GM19240 (cell line): ENCODE measurements at regions not wholly inside any gene's neighbourhood (a gene's known extent, or its start where the extent isn't known, plus 50 kb on each side); places are given as distances from the start of the nearest gene placed in this dataset.

Source experiments
- DNase-seq: peaks from one replicate; pipeline ENCODE4 v3.0.0; 2011; ENCODE audit warnings: low spot score; ENCODE audit not compliant: insufficient read length

DNA sequence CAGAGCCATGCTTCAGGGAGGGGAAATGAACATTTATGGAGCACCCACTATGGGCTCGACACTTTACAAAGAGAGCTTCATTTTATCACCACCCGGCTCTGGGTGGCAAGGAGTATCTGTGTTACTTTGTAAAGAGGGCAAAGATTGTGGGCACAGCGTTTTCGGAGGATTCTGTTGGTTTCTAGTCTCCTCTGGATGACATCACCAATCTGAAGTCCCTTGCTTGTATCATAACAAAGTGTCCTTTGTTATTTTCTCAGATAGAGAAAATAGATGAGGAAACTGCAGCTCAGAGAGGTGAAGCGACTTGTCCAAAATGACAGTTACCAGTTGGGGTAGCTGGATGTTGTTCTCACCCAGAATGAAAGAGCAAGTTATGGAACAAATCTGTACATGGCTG lies 162.8 kb downstream of the GLI2 start:
- DNase-seq: no peak

DNA sequence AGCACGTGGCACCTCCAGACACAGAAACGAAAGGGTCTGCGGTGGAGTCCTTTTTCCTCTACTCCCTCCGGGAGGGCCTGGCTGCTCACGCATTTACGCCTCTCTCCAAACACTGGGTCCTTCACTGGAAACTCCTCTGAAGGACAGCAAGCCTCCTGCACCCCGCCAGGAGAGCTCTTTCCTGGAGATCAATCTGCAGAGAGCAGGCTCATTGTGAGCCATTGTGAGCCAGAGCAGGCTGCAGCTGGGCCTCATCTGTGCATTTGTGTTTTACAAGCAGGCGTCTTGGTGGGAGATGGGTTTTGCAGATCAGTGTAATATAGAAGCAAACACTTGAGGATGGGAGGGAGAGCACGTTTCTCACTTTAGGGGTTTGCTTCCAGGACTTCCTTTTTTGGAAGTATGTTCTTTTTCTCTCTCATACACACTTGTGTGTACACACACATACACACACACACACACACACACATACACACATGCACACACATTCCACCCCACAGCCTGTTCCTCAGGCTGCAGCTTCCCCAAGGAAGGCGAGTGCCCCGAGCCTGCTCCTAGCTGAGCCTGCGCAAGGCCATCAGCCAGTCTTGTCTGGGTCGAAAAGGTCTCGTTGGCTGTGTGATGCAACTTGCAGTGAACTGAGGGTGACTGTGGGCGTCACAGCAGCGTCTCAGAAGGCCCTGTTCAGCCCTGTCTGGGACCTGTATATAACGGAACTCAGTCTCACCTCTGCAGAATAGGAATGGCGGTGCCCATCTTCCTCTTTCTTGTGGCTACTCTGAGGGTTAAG lies 163.5 kb downstream of the GLI2 start:
- no peak for DNase-seq

DNA sequence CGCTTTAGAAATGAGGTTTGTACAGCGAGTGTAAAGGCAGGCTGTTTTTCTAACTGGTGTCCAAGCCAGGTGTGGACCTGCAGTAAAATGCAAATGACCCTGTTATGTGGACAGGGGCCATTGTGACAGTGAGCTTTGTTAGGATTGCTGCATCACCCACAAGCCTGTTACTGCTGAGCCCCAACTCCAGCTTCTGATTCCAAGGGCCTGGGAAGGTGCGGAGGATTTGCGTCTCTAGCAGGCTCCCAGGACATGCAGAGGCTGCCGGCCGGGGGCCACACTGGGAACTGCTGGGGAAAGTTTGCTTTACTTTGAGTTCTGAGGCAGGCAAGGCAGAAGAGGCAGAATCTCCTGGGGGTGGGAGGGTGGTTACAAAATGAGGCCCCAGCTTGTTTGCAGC lies 164.1 kb downstream of the GLI2 start:
- no peak for DNase-seq

DNA sequence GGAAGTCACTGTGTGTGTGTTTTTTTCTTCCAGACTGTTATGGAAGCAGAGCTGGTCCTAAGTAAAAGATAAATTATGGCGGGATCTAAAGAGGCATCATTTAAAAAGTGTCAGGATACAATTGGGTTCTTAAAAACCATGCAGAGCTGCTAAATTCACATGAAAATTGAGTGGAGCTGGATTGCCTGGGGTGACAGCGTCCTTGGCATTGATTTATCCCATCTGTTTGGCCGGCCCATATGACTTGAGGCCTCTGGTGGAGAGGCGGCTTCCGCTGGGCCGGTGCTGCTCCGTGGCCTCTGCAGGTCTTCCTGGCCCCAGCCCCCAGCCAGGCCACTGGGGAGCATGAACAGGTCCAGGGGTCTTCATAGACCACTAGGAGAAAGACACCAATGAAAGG lies 165.5 kb downstream of the GLI2 start:
- no peak for DNase-seq

DNA sequence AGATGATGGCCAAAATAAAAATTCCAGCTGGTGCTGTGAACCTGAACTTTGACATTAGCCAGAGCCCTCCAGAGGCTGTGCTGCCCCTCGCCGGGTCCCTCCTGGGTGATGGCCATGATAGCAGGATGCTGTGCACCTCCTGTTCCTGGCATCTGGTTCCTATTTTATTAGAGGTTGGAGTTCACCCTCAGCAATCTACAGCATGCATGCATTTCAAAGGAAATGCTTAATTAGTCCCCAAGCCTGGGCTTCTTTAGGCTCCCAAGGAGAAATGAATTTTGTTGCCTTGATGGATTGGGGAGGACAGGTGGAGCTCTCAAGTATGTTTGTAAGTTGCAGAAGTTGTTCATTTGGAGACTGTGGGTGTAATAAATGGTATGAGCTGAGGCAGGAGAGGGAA lies 166.9 kb downstream of the GLI2 start:
- no peak for DNase-seq

DNA sequence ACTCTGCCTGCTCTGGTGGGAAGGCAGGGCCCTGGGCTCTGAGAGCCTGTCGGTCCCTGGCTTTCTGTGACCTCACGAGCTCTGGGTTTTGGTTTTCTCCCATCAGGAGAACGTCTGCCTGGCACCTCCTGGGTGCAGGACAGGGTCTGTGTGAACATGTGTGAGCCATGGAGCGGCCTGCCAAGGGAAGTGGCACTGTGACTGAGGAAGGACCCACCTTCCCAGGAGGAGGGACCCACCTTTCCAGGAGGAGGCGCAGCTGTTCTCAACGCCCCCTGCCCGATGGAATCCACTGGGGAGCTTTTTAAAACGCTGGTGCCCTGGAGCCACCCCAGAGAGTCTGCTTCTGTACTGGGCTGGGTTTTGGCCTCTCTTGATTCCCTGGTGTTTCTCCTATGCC lies 168.7 kb downstream of the GLI2 start:
- DNase-seq: no peak

DNA sequence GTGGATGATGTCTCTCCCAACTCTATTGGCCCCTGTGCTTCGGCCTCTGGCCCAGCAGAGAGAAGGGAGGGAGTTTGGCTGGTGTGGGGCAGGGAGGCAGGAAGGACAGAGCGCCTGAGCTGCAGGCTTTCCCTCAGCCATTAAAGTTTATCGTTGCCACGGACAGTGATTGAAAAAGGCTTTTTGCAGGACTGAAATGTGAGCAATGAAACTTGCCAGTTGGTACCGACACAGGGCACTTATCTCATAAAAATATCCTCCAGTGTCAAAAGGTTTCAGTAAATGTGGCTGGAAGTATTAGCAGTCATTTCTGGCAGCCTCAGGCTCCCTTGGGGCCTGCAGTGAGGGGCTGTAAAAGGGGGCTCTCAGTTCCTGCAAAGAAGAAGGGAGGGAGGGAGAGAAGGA lies 169.2 kb downstream of the GLI2 start:
- no peak for DNase-seq

DNA sequence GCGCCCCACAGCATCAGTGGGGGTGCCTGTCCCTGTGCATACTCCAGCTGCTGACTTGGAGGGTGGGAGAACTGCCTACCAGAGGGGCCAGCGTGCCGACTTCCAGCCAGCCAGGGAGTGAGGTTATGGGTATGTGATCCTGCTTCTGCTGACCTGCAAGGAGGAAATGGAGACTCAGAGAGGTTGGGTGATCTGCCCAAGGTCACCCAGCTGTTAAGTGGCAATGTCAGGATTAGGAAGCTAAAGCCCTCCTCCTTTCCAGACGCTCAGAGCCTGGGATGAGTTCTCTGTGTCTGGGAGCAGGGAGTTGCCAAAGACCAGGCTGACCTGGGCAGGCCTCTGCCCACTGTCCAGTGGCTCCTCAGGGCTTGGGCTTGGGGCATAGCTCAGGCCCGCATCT lies 169.6 kb downstream of the GLI2 start:
- no peak for DNase-seq

DNA sequence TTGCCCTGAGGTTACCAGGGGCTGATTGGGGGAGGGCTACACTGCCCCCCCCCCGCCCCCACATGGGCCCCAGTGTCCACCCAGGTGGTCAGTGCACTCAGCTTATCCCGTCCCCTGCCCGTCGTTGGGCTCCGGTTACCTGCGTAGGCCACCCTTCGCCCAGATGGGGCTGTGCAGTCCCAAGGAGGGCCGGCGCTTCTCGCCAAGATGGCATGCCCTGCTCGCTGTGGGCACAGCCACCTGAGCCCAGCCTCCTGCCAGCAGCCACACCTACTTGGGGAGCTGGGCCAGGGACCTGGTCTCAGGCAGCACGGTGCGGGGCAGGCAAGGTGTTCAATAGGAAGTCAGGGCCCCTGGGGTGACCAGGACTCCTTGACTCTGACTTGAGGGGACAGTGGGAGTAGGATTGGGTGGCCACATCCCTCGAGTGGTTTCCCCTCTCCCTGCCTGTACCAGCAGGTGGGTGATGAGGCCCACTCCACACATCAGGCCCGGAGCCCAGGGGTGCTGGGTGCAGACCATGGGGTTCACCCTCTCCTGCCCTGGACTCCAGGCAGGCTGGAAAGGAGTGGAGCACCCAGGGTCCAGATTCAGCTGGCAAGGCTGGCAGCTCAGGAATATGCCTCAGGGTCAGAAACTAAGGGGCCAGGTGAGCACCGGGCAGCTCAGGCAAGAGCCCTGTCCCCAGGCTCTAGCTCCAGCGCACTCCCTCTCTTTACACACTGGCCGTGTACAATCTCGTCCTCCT lies 170.3 kb downstream of the GLI2 start:
- no peak for DNase-seq

DNA sequence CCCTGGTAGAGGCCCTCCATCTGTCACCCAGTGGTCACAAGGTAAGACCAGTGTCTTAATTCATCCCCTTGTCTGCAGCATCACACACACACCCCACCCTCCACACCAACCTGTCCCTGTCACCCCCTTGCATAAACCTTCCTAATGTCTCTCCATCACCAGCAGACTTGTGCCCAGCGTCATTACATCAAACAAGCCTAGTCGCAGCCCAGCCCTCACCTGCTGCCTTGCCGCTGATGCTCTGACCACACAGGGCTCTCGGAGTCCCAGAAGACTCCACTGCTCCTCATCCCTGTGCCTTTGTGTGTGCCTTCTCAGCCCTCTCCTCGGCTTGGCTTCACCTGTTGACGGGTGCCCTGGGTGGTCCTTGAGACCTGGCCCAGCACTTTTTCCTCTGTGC lies 171.2 kb downstream of the GLI2 start:
- DNase-seq: no peak

DNA sequence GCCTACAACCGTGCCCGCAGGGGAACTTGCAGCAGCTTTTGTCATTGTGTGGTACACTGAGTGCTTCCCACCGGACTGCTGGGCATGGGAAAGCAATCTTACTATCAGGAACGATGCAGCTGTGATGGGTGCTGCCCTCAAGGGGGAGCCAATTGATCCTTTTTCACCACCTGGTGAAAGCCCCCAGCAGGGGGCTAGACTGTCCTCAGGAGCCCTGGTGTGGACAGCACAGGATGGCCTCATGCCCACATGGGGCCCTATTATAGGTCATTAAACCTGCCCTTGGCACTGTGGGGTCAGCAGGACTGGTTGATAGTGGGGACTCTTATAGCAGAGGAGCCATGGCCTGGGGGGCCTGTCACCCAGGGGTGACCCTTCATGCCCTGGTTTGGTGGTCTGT lies 172.2 kb downstream of the GLI2 start:
- no peak for DNase-seq

DNA sequence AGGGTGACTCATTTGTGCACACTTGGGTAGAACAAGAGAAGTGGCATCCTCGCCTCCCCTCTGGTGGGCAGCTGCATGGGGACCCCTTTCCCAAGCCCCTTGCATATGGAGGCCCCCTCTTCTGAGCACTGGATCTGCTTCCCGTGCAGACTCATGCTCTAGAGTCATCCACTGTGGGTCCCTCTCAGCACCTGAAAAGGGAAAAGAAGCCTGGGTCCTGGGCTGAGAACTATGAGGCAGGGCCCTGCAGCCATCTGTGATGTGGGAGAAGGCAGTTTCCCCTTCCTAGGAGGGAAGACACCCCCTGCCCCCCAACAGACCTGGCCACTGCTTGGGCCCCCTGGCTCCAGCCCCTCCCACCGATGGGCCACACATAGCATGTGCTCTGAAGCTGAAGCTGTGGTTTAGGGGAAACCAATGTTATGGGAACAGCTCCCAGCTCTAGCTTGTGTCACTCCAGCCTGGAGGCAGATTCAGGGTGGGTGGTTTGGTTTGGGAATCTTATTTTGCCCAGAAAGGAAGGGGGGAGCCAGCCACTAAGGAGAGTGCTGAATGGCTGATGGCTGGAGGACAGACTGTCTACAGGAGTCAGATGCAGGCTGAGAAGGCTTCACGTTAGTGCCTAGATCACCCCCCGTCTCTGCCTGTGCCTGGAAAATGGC lies 172.8 kb downstream of the GLI2 start:
- no peak for DNase-seq

DNA sequence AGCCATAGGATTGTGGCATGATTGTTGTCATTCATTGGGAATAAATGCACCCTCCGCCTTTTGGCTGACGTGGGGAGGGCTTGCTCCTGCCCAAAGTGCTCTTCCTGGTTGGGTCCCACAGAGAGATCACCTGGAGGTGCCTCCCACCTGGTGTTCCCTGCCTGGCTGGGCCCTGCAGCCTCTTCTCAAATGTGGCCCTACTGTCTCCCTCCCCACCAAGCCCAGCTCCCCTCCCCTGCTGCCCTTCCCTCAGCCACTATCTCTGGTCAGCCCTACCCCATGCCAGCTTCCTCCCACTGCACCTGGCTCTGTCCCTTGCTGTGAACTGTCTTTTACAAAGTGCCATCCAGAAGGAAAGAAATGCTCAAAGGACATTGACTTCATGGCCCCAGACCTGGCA lies 173.4 kb downstream of the GLI2 start:
- DNase-seq: no peak

DNA sequence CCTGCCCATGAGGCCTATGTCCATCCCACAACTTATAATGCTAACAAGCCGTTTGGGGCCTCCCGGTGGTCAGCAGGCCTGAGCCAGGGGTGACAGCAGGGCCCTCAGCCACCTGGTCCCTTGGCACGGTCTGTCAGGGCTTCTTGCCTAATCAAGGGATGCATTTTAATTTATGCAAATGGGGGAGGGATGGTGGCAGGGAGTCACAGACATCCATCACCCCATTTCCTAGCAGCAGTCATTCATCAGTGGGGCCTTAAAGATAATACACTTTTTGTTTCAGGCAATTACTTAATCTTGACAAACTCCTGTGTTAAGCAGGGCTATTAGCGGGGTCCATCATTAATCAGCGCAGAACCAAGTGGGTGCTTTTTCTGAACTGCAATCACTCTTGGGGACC lies 174.5 kb downstream of the GLI2 start:
- no peak for DNase-seq

DNA sequence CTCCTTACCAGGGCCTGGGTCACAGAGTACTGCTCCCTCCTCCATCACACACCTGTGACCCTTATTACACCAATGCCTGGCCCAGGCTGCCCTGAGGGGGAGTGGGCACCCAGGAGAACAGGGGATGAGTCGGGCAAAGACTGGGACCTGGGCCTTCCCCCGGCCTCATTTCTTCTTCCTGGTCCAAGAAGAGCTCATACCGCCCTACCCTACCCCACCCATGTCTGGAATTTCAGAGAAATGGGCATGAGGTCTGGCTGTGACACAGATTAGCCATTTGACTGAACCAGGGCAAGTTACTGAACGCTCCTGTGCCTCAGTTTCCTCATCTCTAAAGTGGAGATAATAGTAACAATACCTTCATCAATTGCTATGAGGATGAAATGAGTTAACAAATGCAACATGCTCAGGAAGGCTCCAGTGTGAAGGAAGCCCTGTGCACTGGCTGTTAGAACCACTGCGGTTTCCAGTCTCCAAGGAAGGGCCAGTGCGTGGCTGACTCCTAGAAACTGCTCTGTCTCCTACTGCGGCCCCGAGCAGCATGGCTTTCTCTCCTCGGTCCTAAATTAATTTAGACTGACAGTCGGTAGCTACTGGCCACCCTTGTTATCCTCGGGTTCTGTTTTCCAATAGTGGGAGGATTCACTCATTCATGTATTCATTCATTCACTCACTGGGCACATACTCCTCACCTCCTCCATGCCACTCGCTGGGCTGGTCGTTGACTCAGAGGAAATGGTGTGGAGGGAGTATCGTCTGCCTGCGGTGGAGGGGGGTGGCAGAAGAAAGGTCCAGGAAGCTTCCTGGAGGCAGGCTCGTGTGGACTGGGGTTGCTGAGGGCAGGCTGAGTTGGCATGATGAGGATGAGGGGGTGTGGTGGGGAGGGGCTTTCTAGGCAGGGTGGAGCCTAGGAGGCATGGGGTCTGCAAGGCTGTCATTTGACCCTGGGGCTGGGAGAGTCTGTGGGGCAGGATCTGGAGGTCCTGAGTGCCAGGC lies 175.6 kb downstream of the GLI2 start:
- DNase-seq: no peak

DNA sequence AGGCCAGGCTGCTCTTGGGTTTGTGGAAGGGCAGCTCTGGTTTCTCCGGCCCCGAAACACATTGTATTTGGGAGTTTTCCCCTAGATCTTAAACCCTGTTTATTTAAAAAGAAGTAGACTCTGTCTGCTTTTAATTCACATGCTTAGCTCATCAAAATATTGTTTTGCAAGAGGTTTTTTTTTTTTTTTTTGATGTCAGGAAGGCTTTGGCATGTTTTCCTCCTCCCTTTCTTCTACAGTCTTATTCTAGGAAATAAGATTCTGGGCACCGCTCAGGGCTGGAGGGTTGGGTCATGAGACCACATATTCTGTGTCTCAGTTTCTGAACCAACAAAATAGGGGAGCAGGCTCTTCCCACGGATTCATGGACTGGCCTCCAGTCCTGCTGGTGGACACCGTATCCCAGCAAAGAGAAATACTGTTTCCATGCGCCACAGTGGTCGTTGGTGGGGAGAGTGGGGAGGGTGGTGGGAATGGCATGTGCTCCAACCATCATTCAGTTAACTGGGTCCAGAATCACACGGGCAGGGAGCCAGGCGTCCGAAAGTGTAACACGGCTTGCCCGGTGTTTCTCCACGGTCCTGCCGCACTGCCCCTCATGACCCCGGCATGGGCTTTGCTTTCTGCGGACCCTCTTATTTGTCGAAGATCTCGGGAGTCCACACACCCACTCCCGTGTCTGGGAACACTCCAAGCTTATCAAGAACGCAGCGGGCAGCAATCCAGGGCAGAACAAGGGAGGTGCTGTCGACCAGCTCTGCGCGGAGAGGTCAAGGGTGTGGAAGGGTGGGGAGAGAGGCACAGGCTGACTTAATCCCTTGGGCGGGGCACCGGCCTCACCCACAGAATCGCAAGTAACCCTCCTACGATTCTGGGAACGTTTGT lies 176.7 kb downstream of the GLI2 start:
- DNase-seq: no peak

DNA sequence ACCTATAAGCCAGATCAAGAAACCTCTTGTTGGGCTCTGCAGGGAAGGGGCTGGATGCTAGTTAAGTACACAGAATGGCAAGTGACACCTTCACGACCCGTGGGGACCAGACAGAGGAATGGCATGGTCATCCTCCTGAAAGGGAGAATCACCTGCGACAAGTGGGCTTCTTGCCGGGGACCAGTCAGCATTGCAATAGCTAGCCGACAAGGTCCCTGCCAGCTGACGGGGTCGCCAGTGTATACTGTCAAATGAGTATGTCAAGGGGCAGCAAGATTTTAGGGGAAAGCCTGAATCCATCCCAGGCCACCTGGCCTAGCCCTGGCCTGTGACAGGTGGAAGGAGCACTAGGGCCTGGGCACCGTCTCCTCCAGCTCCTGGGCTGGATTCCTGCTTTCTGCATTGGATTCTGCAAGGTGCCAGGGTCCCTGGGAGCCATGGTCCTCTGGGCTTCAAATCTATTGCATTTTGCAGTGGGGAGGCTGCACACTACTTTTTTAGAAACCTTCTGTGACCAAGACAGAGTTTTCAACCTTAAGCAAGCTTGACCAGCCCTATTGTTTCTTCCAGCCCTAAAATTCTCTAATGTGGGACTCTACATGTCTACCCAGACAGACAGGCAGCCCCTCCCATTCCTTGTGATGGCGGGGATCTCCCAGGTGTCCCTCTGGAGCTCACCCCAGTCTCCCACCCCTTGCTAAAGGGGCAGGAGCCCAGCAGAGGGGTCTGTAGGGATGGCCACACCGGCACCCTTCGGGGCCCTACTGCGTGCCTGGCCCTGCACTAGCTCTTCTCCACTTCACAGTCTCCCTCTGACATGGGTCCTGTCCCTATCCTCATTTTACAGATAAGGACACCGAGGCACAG lies 178.5 kb downstream of the GLI2 start:
- no peak for DNase-seq

DNA sequence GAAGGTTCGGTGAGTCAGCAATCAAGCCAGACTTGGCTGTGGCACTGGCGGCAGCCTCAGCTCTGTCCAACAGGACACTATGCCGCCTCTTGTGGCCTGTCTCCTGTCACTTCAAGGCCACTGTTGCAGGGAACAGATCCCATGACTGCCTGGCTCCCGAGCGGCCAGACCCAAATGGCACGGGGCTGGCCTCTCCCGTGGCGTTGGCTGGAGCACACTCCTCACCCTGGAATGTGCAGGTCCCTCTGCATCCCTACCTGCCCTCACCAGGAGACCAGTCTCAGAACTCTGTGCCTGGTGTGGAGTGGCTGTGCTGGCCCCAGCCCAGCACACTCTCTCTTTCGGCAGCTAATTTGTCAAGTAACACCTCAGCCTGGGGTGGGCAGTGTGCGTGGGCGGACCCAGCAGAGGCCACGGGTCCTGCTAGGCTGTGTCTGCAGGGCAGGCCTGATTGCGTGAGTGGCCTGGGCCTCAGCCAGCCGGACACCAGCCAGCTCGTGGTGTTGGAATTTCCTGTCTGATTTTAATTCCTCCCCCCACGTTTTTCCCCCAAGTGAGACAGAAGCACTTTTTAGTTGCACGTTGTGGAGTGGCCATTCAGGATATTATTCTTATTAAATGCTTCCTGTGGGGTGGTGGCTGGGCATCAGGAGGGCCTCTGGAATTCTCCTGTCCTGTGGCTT lies 179.3 kb downstream of the GLI2 start:
- DNase-seq: no peak

DNA sequence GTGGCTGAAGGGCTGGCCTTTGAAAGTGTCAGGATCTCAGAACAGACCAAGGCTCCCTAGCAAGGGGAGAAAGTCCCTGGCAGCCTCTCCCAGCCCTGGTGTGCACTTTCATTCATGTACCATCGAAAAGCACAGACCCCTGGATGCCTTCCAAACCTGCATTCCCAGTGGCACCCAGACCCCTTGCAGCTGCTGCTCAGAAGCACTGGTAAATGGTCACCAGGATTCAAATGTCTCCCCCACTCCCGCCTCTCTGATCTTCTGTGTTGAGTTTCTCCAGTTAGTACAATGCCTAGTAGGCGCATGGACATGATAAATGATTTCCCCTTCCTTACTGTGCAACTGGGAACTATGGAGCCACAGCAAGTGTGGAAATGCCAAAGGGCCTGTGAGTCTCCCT lies 180.0 kb downstream of the GLI2 start:
- no peak for DNase-seq
